GM12878 (cell line): ENCODE measurements at regions not wholly inside any gene's neighbourhood (a gene's known extent, or its start where the extent isn't known, plus 50 kb on each side); places are given as distances from the start of the nearest gene placed in this dataset.

Experiments used
- POLR2AphosphoS5 ChIP-seq: IDR thresholded peaks from 2 replicates; pipeline ENCODE4 v1.6.1; 2011; ENCODE audit warnings: mild to moderate bottlenecking, low read length, inconsistent platforms
- RFX5 ChIP-seq: IDR thresholded peaks from 2 replicates; pipeline ENCODE4 v1.6.1; 2011; ENCODE audit warnings: low read depth, low read length, improper control_type of control experiment
- TF ChIP-seq, protein P1 (sequence below), 3 experiments: IDR thresholded peaks in 2 of 3; conservative IDR thresholded peaks in 1 of 3; 2 replicates each; pipeline ENCODE4 v1.5.1; 2011; ENCODE audit warnings: low read depth in 3 of 3, low read length in 3 of 3, mild to moderate bottlenecking in 3 of 3, control low read depth in 2 of 3, moderate library complexity in 2 of 3, inconsistent platforms in 1 of 3, mixed read lengths in 1 of 3; ENCODE audit not compliant: control insufficient read depth in 2 of 3, insufficient read depth in 1 of 3; ENCODE audit errors: extremely low read depth in 1 of 3

DNA sequence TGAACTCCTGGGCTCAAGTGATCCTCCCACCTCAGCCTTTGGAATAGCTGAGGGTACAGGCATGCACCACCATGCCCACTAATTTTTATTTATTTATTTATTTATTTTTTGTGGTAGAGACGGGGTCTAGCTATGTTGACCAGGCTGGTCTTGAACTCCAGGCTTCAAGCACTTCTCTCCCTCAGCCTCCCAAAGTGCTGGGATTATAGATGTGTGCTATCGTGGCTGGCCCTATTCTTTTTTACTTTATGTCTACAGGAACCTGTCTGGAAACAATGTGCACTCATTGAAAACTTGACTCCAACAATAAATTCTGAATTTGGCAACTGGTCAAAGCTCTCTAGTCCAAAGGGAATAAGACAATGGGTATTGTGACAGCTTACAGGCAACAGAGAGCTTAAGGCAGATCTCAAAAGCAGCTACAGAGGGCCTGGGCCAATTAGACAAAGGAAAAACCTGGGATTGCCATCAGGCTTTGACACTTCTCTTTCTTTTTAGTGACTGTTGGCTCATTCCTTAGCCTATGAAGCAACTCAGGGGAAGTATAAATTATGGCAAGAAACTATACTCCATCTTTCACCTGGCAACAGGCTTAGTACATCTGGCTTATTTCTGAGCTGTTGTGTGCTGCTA lies 55.1 kb upstream of the RAPGEF4 start:
- TF ChIP-seq, protein P1, sequence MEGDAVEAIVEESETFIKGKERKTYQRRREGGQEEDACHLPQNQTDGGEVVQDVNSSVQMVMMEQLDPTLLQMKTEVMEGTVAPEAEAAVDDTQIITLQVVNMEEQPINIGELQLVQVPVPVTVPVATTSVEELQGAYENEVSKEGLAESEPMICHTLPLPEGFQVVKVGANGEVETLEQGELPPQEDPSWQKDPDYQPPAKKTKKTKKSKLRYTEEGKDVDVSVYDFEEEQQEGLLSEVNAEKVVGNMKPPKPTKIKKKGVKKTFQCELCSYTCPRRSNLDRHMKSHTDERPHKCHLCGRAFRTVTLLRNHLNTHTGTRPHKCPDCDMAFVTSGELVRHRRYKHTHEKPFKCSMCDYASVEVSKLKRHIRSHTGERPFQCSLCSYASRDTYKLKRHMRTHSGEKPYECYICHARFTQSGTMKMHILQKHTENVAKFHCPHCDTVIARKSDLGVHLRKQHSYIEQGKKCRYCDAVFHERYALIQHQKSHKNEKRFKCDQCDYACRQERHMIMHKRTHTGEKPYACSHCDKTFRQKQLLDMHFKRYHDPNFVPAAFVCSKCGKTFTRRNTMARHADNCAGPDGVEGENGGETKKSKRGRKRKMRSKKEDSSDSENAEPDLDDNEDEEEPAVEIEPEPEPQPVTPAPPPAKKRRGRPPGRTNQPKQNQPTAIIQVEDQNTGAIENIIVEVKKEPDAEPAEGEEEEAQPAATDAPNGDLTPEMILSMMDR (IDR thresholded peaks at IDR 0.05 in 2 of 3, conservative IDR thresholded peaks at IDR 0.05 in 1 of 3; ENCODE audit: control insufficient read depth in 2 of 3, extremely low read depth in 1 of 3, insufficient read depth in 1 of 3, low read depth in 3 of 3, low read length in 3 of 3) = no peak
- TF ChIP-seq RFX5 (no peak), POLR2AphosphoS5 (no peak)
